GM23338 (cell line): ENCODE measurements at regions not wholly inside any gene's neighbourhood (a gene's known extent, or its start where the extent isn't known, plus 50 kb on each side); places are given as distances from the start of the nearest gene placed in this dataset.

Experiments
- ATAC-seq: fragments of 200-7000 bp; cut with Tn5 transposase; 3 replicates; pipeline ENCODE4 v1.9.1; 2020
- DNase-seq: peaks from one replicate; pipeline ENCODE4 v3.0.0-alpha.2; 2015; ENCODE audit warnings: low spot score
- H2AFZ ChIP-seq: fragments of 200-600 bp; sonication (generic); 2 replicates; pipeline ENCODE4 v1.8.0; 2016; ENCODE audit warnings: antibody characterized with exemption, mild to moderate bottlenecking, moderate library complexity
- H3F3A ChIP-seq: fragments of 200-600 bp; sonication (generic); replicated peaks from 2 replicates; pipeline ENCODE4 v1.8.0; 2017; ENCODE audit warnings: antibody characterized with exemption, mixed run types, low read depth
- H3K27ac ChIP-seq: fragments of 200-600 bp; sonication (generic); 2 replicates; pipeline ENCODE4 v1.6.1; 2016; ENCODE audit warnings: low read depth
- H3K27me3 ChIP-seq: fragments of 200-600 bp; sonication (generic); 2 replicates; pipeline ENCODE4 v1.8.0; 2016; ENCODE audit warnings: mild to moderate bottlenecking, mixed run types, moderate library complexity; ENCODE audit not compliant: insufficient read depth
- H3K36me3 ChIP-seq: fragments of 200-600 bp; sonication (generic); 2 replicates; pipeline ENCODE4 v1.8.0; 2016; ENCODE audit warnings: mild to moderate bottlenecking; ENCODE audit not compliant: insufficient read depth
- H3K4me1 ChIP-seq: fragments of 200-600 bp; sonication (generic); 2 replicates; pipeline ENCODE4 v1.8.0; 2016; ENCODE audit warnings: mild to moderate bottlenecking, moderate library complexity; ENCODE audit not compliant: insufficient read depth
- H3K4me2 ChIP-seq: fragments of 200-600 bp; sonication (generic); 2 replicates; pipeline ENCODE4 v1.7.1; 2017; ENCODE audit warnings: mixed run types
- H3K4me3 ChIP-seq: fragments of 200-600 bp; sonication (generic); 2 replicates; pipeline ENCODE4 v1.6.1; 2016; ENCODE audit warnings: mixed run types
- H3K79me2 ChIP-seq: fragments of 200-600 bp; sonication (generic); replicated peaks from 2 replicates; pipeline ENCODE4 v1.8.0; 2017; ENCODE audit warnings: mild to moderate bottlenecking; ENCODE audit not compliant: insufficient read depth
- H3K9me2 ChIP-seq: fragments of 200-600 bp; sonication (generic); 2 replicates; pipeline ENCODE4 v1.8.0; 2017; ENCODE audit not compliant: insufficient read depth
- H4K20me1 ChIP-seq: fragments of 200-600 bp; sonication (generic); replicated peaks from 2 replicates; pipeline ENCODE4 v1.8.0; 2017; ENCODE audit warnings: mild to moderate bottlenecking; ENCODE audit not compliant: insufficient read depth
- H3K27ac Mint-ChIP-seq: 2 replicates; pipeline ENCODE4 v1.8.0; 2020; ENCODE audit warnings: inconsistent platforms, mild to moderate bottlenecking, moderate library complexity, mixed read lengths
- H3K27me3 Mint-ChIP-seq: 3 replicates; pipeline ENCODE4 v1.8.0; 2022; ENCODE audit warnings: low read depth, mild to moderate bottlenecking, moderate library complexity, mixed read lengths, inconsistent platforms; ENCODE audit not compliant: insufficient read depth, poor library complexity
- H3K36me3 Mint-ChIP-seq: 3 replicates; pipeline ENCODE4 v1.8.0; 2021; ENCODE audit warnings: low read depth, mild to moderate bottlenecking, inconsistent platforms, moderate library complexity, mixed read lengths
- H3K4me1 Mint-ChIP-seq: 3 replicates; pipeline ENCODE4 v1.8.0; 2020; ENCODE audit warnings: mild to moderate bottlenecking, inconsistent platforms, mixed read lengths
- H3K4me3 Mint-ChIP-seq: 3 replicates; pipeline ENCODE4 v1.8.0; 2021; ENCODE audit warnings: moderate library complexity, mild to moderate bottlenecking, inconsistent platforms, mixed read lengths
- H3K9me3 Mint-ChIP-seq: 3 replicates; pipeline ENCODE4 v1.8.0; 2020; ENCODE audit warnings: moderate library complexity, mild to moderate bottlenecking, inconsistent platforms, mixed read lengths
- CREB1 ChIP-seq: fragments of 250-450 bp; sonication (Bioruptor Pico); IDR thresholded peaks from 2 replicates; pipeline ENCODE4 v1.5.0; 2020; ENCODE audit warnings: low read depth, mild to moderate bottlenecking, moderate library complexity
- EZH2phosphoT487 ChIP-seq: fragments of 200-600 bp; sonication (generic); IDR thresholded peaks from one replicate; pipeline ENCODE4 v1.8.1; 2018; ENCODE audit warnings: antibody characterized with exemption; ENCODE audit not compliant: unreplicated experiment
- JUNB ChIP-seq: IDR thresholded peaks from one replicate; pipeline ENCODE4 v1.6.1; 2016; ENCODE audit warnings: antibody characterized with exemption; ENCODE audit not compliant: unreplicated experiment
- NANOG ChIP-seq: IDR thresholded peaks from 2 replicates; pipeline ENCODE4 v1.6.1; 2016; ENCODE audit warnings: antibody characterized with exemption, borderline replicate concordance
- POLR2AphosphoS5 ChIP-seq: IDR thresholded peaks from 2 replicates; pipeline ENCODE4 v1.6.1; 2016; ENCODE audit warnings: antibody characterized with exemption, low read depth
- STAT1 ChIP-seq: IDR thresholded peaks from one replicate; pipeline ENCODE4 v1.6.1; 2016; ENCODE audit warnings: antibody characterized with exemption; ENCODE audit not compliant: unreplicated experiment
- ZNF114 ChIP-seq: fragments of 250-450 bp; sonication (Bioruptor Pico); IDR thresholded peaks from 2 replicates; pipeline ENCODE4 v1.5.0; 2020; ENCODE audit warnings: mild to moderate bottlenecking, moderate library complexity
- TF ChIP-seq, protein P1 (sequence below), 2 experiments: fragments of 200-600 bp in 1 of 2; sonication (generic) in 1 of 2; conservative IDR thresholded peaks; 2 replicates each; pipeline versions ENCODE4 v1.5.1 to v1.6.1; 2016 to 2017; ENCODE audit warnings: antibody characterized with exemption in 2 of 2, low read depth in 2 of 2, mild to moderate bottlenecking in 2 of 2, moderate library complexity in 1 of 2
- TF ChIP-seq, protein P2 (sequence below): IDR thresholded peaks from 2 replicates; pipeline ENCODE4 v1.6.1; 2016; ENCODE audit warnings: antibody characterized with exemption
- TF ChIP-seq, protein P3 (sequence below): fragments of 250-450 bp; sonication (Bioruptor Pico); IDR thresholded peaks from 2 replicates; pipeline ENCODE4 v1.5.0; 2020; ENCODE audit warnings: mild to moderate bottlenecking, moderate library complexity
- TF ChIP-seq, protein P4 (sequence below): IDR thresholded peaks from one replicate; pipeline ENCODE4 v1.6.1; 2018; ENCODE audit warnings: antibody characterized with exemption; ENCODE audit not compliant: unreplicated experiment

DNA sequence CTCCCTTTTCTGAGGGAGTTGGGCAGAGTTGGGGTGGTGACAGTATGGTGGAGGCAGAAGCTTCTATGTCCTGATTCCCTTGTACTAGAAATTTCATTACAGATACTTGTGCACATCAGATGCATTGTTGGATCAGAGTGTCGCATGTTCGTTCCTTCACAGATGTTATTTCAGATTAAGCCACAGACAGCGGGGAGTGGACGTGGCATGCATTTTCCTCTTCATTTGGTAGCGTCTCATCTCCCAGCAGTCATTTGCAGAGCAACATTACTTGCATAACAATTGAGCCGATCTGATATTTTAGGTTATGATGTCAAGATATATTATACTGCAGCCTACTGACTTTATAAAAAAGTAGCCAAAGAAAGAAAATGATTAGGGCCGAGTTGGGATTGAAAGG is 261.6 kb upstream of the SASH1 start:
- Histone ChIP-seq H3K9me2 (no peaks in the 10 kb centered on the region), H3K36me3 (no peaks in the 10 kb centered on the region), H3F3A (no peaks in the 10 kb centered on the region), H3K27ac (no peak overlapping the region), H2AFZ (no peak overlapping the region), H4K20me1 (no peaks in the 10 kb centered on the region), H3K4me1 (no peaks in the 10 kb centered on the region), H3K79me2 (no peaks in the 10 kb centered on the region), H3K4me2 (no peak overlapping the region), H3K4me3 (no peak overlapping the region), H3K27me3 (no peaks in the 10 kb centered on the region)
- DNase-seq (no peak), ATAC-seq (no peak)
- TF ChIP-seq NANOG (no peak), STAT1 (no peak), POLR2AphosphoS5 (no peak), JUNB (no peak), EZH2phosphoT487 (no peak), CREB1 (no peak), ZNF114 (no peak)
- TF ChIP-seq, protein P1, sequence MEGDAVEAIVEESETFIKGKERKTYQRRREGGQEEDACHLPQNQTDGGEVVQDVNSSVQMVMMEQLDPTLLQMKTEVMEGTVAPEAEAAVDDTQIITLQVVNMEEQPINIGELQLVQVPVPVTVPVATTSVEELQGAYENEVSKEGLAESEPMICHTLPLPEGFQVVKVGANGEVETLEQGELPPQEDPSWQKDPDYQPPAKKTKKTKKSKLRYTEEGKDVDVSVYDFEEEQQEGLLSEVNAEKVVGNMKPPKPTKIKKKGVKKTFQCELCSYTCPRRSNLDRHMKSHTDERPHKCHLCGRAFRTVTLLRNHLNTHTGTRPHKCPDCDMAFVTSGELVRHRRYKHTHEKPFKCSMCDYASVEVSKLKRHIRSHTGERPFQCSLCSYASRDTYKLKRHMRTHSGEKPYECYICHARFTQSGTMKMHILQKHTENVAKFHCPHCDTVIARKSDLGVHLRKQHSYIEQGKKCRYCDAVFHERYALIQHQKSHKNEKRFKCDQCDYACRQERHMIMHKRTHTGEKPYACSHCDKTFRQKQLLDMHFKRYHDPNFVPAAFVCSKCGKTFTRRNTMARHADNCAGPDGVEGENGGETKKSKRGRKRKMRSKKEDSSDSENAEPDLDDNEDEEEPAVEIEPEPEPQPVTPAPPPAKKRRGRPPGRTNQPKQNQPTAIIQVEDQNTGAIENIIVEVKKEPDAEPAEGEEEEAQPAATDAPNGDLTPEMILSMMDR (conservative IDR thresholded peaks at IDR 0.05; ENCODE audit: low read depth in 2 of 2) = no peak
- TF ChIP-seq, protein P2, sequence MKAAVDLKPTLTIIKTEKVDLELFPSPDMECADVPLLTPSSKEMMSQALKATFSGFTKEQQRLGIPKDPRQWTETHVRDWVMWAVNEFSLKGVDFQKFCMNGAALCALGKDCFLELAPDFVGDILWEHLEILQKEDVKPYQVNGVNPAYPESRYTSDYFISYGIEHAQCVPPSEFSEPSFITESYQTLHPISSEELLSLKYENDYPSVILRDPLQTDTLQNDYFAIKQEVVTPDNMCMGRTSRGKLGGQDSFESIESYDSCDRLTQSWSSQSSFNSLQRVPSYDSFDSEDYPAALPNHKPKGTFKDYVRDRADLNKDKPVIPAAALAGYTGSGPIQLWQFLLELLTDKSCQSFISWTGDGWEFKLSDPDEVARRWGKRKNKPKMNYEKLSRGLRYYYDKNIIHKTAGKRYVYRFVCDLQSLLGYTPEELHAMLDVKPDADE = no peak
- TF ChIP-seq, protein P3, sequence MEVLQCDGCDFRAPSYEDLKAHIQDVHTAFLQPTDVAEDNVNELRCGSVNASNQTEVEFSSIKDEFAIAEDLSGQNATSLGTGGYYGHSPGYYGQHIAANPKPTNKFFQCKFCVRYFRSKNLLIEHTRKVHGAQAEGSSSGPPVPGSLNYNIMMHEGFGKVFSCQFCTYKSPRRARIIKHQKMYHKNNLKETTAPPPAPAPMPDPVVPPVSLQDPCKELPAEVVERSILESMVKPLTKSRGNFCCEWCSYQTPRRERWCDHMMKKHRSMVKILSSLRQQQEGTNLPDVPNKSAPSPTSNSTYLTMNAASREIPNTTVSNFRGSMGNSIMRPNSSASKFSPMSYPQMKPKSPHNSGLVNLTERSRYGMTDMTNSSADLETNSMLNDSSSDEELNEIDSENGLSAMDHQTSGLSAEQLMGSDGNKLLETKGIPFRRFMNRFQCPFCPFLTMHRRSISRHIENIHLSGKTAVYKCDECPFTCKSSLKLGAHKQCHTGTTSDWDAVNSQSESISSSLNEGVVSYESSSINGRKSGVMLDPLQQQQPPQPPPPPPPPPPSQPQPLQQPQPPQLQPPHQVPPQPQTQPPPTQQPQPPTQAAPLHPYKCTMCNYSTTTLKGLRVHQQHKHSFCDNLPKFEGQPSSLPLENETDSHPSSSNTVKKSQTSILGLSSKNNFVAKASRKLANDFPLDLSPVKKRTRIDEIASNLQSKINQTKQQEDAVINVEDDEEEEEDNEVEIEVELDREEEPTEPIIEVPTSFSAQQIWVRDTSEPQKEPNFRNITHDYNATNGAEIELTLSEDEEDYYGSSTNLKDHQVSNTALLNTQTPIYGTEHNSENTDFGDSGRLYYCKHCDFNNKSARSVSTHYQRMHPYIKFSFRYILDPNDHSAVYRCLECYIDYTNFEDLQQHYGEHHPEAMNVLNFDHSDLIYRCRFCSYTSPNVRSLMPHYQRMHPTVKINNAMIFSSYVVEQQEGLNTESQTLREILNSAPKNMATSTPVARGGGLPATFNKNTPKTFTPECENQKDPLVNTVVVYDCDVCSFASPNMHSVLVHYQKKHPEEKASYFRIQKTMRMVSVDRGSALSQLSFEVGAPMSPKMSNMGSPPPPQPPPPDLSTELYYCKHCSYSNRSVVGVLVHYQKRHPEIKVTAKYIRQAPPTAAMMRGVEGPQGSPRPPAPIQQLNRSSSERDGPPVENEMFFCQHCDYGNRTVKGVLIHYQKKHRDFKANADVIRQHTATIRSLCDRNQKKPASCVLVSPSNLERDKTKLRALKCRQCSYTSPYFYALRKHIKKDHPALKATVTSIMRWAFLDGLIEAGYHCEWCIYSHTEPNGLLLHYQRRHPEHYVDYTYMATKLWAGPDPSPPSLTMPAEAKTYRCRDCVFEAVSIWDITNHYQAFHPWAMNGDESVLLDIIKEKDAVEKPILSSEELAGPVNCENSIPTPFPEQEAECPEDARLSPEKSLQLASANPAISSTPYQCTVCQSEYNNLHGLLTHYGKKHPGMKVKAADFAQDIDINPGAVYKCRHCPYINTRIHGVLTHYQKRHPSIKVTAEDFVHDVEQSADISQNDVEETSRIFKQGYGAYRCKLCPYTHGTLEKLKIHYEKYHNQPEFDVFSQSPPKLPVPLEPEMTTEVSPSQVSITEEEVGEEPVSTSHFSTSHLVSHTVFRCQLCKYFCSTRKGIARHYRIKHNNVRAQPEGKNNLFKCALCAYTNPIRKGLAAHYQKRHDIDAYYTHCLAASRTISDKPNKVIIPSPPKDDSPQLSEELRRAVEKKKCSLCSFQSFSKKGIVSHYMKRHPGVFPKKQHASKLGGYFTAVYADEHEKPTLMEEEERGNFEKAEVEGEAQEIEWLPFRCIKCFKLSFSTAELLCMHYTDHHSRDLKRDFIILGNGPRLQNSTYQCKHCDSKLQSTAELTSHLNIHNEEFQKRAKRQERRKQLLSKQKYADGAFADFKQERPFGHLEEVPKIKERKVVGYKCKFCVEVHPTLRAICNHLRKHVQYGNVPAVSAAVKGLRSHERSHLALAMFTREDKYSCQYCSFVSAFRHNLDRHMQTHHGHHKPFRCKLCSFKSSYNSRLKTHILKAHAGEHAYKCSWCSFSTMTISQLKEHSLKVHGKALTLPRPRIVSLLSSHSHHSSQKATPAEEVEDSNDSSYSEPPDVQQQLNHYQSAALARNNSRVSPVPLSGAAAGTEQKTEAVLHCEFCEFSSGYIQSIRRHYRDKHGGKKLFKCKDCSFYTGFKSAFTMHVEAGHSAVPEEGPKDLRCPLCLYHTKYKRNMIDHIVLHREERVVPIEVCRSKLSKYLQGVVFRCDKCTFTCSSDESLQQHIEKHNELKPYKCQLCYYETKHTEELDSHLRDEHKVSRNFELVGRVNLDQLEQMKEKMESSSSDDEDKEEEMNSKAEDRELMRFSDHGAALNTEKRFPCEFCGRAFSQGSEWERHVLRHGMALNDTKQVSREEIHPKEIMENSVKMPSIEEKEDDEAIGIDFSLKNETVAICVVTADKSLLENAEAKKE (CRISPR knock-in tag) = no peak
- TF ChIP-seq, protein P4, sequence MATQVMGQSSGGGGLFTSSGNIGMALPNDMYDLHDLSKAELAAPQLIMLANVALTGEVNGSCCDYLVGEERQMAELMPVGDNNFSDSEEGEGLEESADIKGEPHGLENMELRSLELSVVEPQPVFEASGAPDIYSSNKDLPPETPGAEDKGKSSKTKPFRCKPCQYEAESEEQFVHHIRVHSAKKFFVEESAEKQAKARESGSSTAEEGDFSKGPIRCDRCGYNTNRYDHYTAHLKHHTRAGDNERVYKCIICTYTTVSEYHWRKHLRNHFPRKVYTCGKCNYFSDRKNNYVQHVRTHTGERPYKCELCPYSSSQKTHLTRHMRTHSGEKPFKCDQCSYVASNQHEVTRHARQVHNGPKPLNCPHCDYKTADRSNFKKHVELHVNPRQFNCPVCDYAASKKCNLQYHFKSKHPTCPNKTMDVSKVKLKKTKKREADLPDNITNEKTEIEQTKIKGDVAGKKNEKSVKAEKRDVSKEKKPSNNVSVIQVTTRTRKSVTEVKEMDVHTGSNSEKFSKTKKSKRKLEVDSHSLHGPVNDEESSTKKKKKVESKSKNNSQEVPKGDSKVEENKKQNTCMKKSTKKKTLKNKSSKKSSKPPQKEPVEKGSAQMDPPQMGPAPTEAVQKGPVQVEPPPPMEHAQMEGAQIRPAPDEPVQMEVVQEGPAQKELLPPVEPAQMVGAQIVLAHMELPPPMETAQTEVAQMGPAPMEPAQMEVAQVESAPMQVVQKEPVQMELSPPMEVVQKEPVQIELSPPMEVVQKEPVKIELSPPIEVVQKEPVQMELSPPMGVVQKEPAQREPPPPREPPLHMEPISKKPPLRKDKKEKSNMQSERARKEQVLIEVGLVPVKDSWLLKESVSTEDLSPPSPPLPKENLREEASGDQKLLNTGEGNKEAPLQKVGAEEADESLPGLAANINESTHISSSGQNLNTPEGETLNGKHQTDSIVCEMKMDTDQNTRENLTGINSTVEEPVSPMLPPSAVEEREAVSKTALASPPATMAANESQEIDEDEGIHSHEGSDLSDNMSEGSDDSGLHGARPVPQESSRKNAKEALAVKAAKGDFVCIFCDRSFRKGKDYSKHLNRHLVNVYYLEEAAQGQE = no peak
- no peak overlapping the region for H3K4me3 Mint-ChIP-seq
- H3K36me3 Mint-ChIP-seq = no peaks in the 10 kb centered on the region
- no peak overlapping the region for H3K27ac Mint-ChIP-seq
- no peaks in the 10 kb centered on the region for H3K9me3 Mint-ChIP-seq
- H3K27me3 Mint-ChIP-seq = no peaks in the 10 kb centered on the region
- peaks cover 4% of the 10 kb centered on the region; the same call in 2 of the 3 replicates for H3K4me1 Mint-ChIP-seq
